B cell (primary cell): ENCODE measurements at regions not wholly inside any gene's neighbourhood (a gene's known extent, or its start where the extent isn't known, plus 50 kb on each side); places are given as distances from the start of the nearest gene placed in this dataset.

Source experiments
- ATAC-seq: fragments of 200-7000 bp; cut with Tn5 transposase; one replicate; pipeline ENCODE4 v1.10.0; 2021; ENCODE audit warnings: low read depth, mild to moderate bottlenecking, moderate number of reproducible peaks, moderate library complexity
- CTCF ChIA-PET: fragments of 350-600 bp; sonication (Branson Sonifier 250); formaldehyde crosslinking; loops from one replicate; lab custom pipeline; 2021; ENCODE audit warnings: antibody characterized with exemption, inconsistent platforms; lab: Charles Lee
- POLR2A ChIA-PET: fragments of 350-600 bp; sonication (Branson Sonifier 250); formaldehyde crosslinking; loops from one replicate; lab custom pipeline; 2021; ENCODE audit warnings: antibody characterized with exemption; lab: Charles Lee
- DNase-seq: peaks from one replicate; pipeline ENCODE4 v3.0.0; 2013
- H2AFZ ChIP-seq: 2 replicates; pipeline ENCODE4 v1.6.1; 2012; ENCODE audit warnings: mild to moderate bottlenecking, low read depth, low read length; ENCODE audit not compliant: insufficient read depth, poor library complexity, severe bottlenecking
- H3K27ac ChIP-seq, 2 donors: 1 replicate in 1 of 2; 2 replicates in 1 of 2; pipeline ENCODE4 v1.5.1; 2012 to 2013; ENCODE audit warnings: low read length in 2 of 2, mild to moderate bottlenecking in 2 of 2, moderate library complexity in 1 of 2
- H3K27me3 ChIP-seq, 4 experiments: fragments of 200-600 bp in 1 of 4; sonication (generic) in 1 of 4; replicated peaks in 1 of 4; 1 replicate in 2 of 4; 2 replicates in 2 of 4; pipeline versions ENCODE4 v1.6.1 to v1.7.0; 2013 to 2016; ENCODE audit warnings: low read length in 3 of 4, mild to moderate bottlenecking in 2 of 4, mixed read lengths in 1 of 4, moderate library complexity in 1 of 4; ENCODE audit not compliant: insufficient read depth in 4 of 4, control insufficient read depth in 3 of 4; ENCODE audit errors: control extremely low read depth in 1 of 4
- H3K36me3 ChIP-seq, 2 experiments: replicated peaks in 1 of 2; 1 replicate in 1 of 2; 2 replicates in 1 of 2; pipeline versions ENCODE4 v1.6.1 to v1.7.1; 2013; ENCODE audit warnings: low read length in 1 of 2; ENCODE audit not compliant: insufficient read depth in 2 of 2, control insufficient read depth in 1 of 2; ENCODE audit errors: control extremely low read depth in 1 of 2, extremely low read depth in 1 of 2
- H3K4me1 ChIP-seq, 2 donors: fragments of 200-600 bp in 1 of 2; sonication (generic) in 1 of 2; 1 replicate in 1 of 2; 2 replicates in 1 of 2; pipeline versions ENCODE4 v1.5.1 to v1.6.1; 2013 to 2017; ENCODE audit warnings: low read length in 2 of 2; ENCODE audit not compliant: control insufficient read depth in 2 of 2, insufficient read depth in 2 of 2
- H3K4me2 ChIP-seq: replicated peaks from 2 replicates; pipeline ENCODE3; 2012; ENCODE audit warnings: mild to moderate bottlenecking, low read depth, low read length; ENCODE audit not compliant: poor library complexity, severe bottlenecking
- H3K4me3 ChIP-seq, 5 experiments: fragments of 200-600 bp in 1 of 5; sonication (generic) in 1 of 5; 1 replicate in 3 of 5; 2 replicates in 2 of 5; pipeline versions ENCODE4 v1.5.1 to v1.7.0; 2011 to 2016; ENCODE audit warnings: low read length in 4 of 5, mild to moderate bottlenecking in 4 of 5, low read depth in 2 of 5, control low read depth in 1 of 5, moderate library complexity in 1 of 5; ENCODE audit not compliant: insufficient read depth in 1 of 5; ENCODE audit errors: control extremely low read depth in 1 of 5, extremely low read depth in 1 of 5
- H3K79me2 ChIP-seq: fragments of 200-600 bp; sonication (generic); one replicate; pipeline ENCODE4 v1.6.0; 2016; ENCODE audit warnings: low read length; ENCODE audit not compliant: control insufficient read depth, insufficient read depth
- H3K9ac ChIP-seq: fragments of 200-600 bp; sonication (generic); 2 replicates; pipeline ENCODE4 v1.6.1; 2017; ENCODE audit warnings: mild to moderate bottlenecking, low read length, moderate library complexity
- H3K9me3 ChIP-seq, 3 donors: one replicate each; pipeline versions ENCODE4 v1.6.1 to v1.7.1; 2013; ENCODE audit warnings: low read length in 2 of 3; ENCODE audit not compliant: control insufficient read depth in 2 of 3, insufficient read depth in 1 of 3; ENCODE audit errors: control extremely low read depth in 1 of 3
- H4K20me1 ChIP-seq: 2 replicates; pipeline ENCODE4 v1.6.0; 2012; ENCODE audit warnings: mild to moderate bottlenecking, low read length; ENCODE audit not compliant: insufficient read depth, control insufficient read depth, poor library complexity, severe bottlenecking
- H3K27ac Mint-ChIP-seq: one replicate; pipeline ENCODE4 v1.8.0; 2021; ENCODE audit warnings: mixed read lengths
- H3K27me3 Mint-ChIP-seq: one replicate; pipeline ENCODE4 v1.8.0; 2021; ENCODE audit warnings: mixed read lengths
- H3K4me1 Mint-ChIP-seq: one replicate; pipeline ENCODE4 v1.8.0; 2021; ENCODE audit warnings: mixed read lengths
- H3K4me3 Mint-ChIP-seq: one replicate; pipeline ENCODE4 v1.8.0; 2021; ENCODE audit warnings: mixed read lengths
- H3K9me3 Mint-ChIP-seq: one replicate; pipeline ENCODE4 v1.8.0; 2022; ENCODE audit warnings: mixed read lengths; ENCODE audit not compliant: insufficient read depth
- EZH2 ChIP-seq: IDR thresholded peaks from 2 replicates; pipeline ENCODE4 v1.6.1; 2012; ENCODE audit warnings: borderline replicate concordance, low read depth, mild to moderate bottlenecking, moderate library complexity, low read length; ENCODE audit not compliant: insufficient read depth, poor library complexity, severe bottlenecking
- WGBS: methylation state at CpG from one replicate; pipeline ENCODE4 v1.1.5; 2013; ENCODE audit warnings: missing lambda C conversion rate; ENCODE audit not compliant: insufficient coverage; 5-methylcytosine and 5-hydroxymethylcytosine counted together
- intact Hi-C: fragments of 100-400 bp; cut with micrococcal nuclease; formaldehyde crosslinking; loops from one replicate; pipeline ENCODE4 v1.10.0; 2022
- TF ChIP-seq, protein P1 (sequence below): fragments of 200-600 bp; IDR thresholded peaks from one replicate; pipeline ENCODE4 v1.8.0; 2022; ENCODE audit warnings: antibody characterized with exemption, mild to moderate bottlenecking

DNA sequence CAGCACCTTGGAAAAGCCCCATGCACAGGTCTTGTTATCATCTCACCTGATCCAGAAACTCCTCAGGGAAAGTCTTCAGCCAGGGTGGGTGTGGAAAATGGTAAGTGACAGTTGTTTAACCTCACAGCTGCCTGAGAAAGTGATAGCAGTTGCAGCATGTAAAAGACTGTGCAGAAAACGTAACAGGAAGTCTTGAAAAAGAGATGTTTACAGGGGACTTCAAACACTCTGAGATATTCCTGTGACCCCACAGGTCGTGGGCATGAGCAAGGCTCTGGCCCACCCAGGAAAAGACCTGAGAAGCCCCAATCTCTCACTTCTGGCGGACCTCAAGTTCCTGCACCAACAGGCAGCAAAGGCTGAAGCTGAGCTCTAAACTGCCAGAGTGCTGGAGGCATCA, 826.9 kb downstream of the UQCRFS1 start:
- ATAC-seq (no peak), DNase-seq (no peak)
- H3K9me3 ChIP-seq, result peaks cover 0 to 13% (median 0%) of the 10 kb centered on the region in 3 donors
- Mint-ChIP-seq H3K27ac (no peak overlapping the region), H3K4me1 (no peaks in the 10 kb centered on the region), H3K4me3 (no peak overlapping the region), H3K9me3 (no peaks in the 10 kb centered on the region), H3K27me3 (no peaks in the 10 kb centered on the region)
- H3K79me2 ChIP-seq, result no peaks in the 10 kb centered on the region
- intact Hi-C loops, result no loop called here
- WGBS, result 6% methylated on average over 2 of the region's 3 CpGs
- no peaks in the 10 kb centered on the region for H3K27me3 ChIP-seq
- H4K20me1 ChIP-seq, result no peaks in the 10 kb centered on the region
- TF ChIP-seq EZH2, result no peak
- TF ChIP-seq, protein P1, sequence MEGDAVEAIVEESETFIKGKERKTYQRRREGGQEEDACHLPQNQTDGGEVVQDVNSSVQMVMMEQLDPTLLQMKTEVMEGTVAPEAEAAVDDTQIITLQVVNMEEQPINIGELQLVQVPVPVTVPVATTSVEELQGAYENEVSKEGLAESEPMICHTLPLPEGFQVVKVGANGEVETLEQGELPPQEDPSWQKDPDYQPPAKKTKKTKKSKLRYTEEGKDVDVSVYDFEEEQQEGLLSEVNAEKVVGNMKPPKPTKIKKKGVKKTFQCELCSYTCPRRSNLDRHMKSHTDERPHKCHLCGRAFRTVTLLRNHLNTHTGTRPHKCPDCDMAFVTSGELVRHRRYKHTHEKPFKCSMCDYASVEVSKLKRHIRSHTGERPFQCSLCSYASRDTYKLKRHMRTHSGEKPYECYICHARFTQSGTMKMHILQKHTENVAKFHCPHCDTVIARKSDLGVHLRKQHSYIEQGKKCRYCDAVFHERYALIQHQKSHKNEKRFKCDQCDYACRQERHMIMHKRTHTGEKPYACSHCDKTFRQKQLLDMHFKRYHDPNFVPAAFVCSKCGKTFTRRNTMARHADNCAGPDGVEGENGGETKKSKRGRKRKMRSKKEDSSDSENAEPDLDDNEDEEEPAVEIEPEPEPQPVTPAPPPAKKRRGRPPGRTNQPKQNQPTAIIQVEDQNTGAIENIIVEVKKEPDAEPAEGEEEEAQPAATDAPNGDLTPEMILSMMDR, result no peak
- no peak overlapping the region for H3K27ac ChIP-seq
- no peak overlapping the region for H3K4me3 ChIP-seq
- H3K4me2 ChIP-seq, result no peak overlapping the region
- no peaks in the 10 kb centered on the region for H3K36me3 ChIP-seq
- no peak overlapping the region for H3K9ac ChIP-seq
- POLR2A ChIA-PET, result no interaction called here
- no peaks in the 10 kb centered on the region for H3K4me1 ChIP-seq
- H2AFZ ChIP-seq, result no peak overlapping the region
- CTCF ChIA-PET, result no interaction called here

DNA sequence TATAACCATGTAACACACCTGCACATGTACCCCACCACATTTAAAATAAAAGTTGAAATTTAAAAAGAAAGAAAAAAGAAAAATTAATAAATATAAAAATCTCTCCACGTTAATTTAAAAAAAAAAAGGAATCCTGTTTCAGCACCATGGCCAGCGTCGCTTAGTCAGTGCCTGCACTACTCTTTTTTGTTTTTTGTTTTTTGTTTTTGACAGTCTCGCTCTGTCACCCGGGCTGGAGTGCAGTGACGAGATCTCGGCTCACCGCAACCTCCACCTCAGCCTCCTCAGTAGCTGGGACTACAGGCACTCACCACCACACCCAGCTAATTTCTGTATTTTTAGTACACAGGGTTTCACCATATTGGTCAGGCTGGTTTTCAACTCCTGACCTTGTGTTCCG, 835.9 kb downstream of the UQCRFS1 start:
- H3K9me3 Mint-ChIP-seq, result peaks cover 2% of the 10 kb centered on the region
- H3K27me3 ChIP-seq, result no peaks in the 10 kb centered on the region
- intact Hi-C loops, result no loop called here
- 47% methylated on average over 7 of the region's 9 CpGs for WGBS
- TF ChIP-seq, protein P1, result no peak
- TF ChIP-seq EZH2, result no peak
- no peaks in the 10 kb centered on the region for H3K79me2 ChIP-seq
- ChIA-PET POLR2A (no interaction called here), CTCF (no interaction called here)
- DNase-seq (no peak), ATAC-seq (no peak)
- no peak overlapping the region for H3K9ac ChIP-seq
- no peaks in the 10 kb centered on the region for H4K20me1 ChIP-seq
- H3K9me3 ChIP-seq, result peaks cover 0 to 7% (median 0%) of the 10 kb centered on the region in 3 donors
- H3K4me3 ChIP-seq, result no peak overlapping the region
- no peak overlapping the region for H3K27ac ChIP-seq
- H3K4me1 ChIP-seq, result no peaks in the 10 kb centered on the region
- H3K27me3 Mint-ChIP-seq, result no peaks in the 10 kb centered on the region
- H3K4me2 ChIP-seq, result no peak overlapping the region
- H3K27ac Mint-ChIP-seq, result no peak overlapping the region
- no peak overlapping the region for H2AFZ ChIP-seq
- H3K36me3 ChIP-seq, result no peaks in the 10 kb centered on the region
- H3K4me1 Mint-ChIP-seq, result no peaks in the 10 kb centered on the region
- no peak overlapping the region for H3K4me3 Mint-ChIP-seq
